ELR (cell line): ENCODE measurements at regions not wholly inside any gene's neighbourhood (a gene's known extent, or its start where the extent isn't known, plus 50 kb on each side); places are given as distances from the start of the nearest gene placed in this dataset.
"Not testable (repeated sequence)": the region's sequence is repeated elsewhere in the genome, so short reads cannot be mapped to it uniquely, and the experiment has no call there.

Source experiments
- DNase-seq: peaks from one replicate; pipeline ENCODE4 v3.0.0-alpha.2; 2015; ENCODE audit warnings: low read depth

DNA sequence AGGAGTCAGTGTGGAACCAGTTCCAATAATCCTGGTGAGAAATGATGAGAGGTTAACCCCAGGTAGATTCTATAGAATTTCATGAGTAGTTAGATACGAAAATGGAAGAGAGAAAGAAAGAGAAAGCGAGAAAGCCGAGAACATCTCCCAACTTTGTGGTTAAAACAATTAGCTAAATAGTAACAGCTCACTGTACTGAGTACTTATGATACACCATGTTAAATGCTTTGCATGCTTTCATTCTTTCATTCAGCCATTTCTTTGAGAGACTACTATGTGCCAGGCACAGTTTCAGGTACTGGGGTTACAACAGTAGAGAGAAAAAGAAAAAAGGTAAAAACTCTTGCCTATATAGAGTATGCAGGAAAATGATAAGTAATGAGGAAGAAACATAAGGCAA lies 109.7 kb upstream of the SYT6 start:
- no peak for DNase-seq

- no peak for DNase-seq
Measured at GRCh38 chr1:114262337-114262736, 108.7 kb upstream of the SYT6 start.

DNA sequence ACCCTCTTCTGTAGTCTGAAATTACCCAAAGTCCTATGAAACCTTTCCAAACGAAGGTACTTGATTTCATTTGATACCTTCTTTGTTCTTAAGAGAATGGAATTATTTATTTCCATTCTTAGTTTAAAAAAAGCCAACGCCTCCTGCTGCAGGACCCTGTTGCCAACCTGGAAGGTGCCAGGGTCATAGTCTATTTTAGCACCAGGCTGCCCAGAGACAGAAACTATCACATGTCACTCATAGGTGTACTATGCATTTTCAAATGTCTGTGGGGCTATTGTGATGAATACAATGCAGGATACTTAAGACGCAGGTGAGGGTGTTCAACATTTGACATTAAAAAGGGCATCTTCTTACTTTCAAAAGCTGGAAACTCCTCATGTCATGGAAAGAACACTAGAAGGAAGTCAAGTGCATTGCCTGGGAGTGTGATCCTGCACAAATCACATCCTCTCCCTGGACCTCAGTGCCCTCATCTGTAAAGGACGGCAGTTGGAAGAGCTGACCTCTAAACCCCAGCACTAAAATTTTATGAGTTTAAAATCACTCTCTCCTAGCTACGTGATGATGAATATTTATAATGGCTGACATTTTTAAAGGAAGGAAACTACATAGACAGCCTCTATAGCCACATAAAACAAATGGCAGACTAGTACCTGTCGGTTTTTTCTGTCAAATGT lies 107.3 kb upstream of the SYT6 start:
- DNase-seq: no peak

DNA sequence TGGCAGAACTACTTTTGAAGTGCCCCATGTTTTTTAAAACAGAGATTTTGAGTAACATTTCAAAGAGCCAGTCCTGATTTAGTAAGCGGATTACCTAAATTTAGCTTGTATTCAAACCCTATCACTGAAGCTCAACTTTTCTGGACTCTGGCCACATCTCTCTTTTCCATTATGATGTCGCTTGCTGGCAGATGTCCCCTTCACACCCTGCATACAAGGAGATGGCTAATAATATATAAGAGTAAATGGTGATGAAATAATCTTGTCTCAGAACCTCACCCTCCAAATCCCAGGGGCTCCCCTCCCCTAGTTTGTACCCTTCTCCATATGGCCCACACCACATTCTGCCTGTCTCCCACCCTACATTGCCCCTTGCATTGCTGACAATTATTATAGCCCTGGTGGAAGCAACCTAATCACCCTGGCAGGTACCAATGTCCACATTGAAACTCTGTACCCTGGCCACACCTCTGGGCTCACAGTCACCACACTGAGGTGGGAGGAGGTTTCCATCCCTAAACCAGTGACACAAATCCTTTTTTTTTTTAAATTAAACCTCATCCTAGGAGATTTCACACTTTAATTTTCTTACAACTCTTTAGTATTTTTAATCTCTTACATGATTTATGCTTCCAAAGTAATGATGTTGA lies 106.0 kb upstream of the SYT6 start:
- DNase-seq: no peak

GRCh38 chr1:114258633-114259032 lies 105.0 kb upstream of the SYT6 start:
- DNase-seq: no peak

DNA sequence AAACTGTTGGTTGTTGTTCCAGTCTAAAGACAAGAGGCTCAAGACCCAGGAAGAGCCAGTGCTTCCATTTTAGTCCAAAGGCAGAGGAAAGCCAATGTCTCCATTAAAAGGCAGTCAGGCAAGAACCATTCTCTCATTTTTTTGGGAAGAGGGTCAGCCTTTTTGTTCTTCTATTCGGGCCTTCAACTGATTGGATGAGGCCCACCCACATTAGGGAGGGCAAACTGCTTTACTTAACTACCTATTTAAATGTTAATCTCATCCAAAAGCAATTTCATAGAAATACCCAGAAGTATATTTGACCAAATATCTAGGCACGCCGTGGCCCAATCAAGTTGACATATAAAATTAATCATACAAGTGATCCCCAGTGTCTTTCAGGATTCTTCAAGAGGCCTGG lies 104.4 kb upstream of the SYT6 start:
- DNase-seq: no peak

- no peak for DNase-seq
Measured at GRCh38 chr1:114257554-114257953, 103.9 kb upstream of the SYT6 start.

DNA sequence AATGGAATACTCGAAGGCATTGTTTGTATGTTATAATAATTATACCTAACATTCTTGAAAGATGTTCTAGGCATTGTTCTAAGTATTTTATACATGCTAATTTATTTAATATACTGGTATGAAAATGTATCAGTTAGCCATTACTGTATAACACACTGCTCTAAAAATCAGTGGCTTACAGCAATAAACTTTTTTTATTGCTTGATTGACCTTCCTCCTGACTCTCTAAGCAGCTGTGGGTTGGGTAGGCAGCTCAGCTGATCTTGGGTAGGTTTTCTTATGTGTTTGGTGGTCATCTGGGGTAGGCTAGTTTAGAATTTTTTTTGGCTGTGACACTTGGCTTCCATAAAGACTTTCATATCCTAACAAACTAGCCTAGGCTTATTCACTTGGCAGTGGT lies 100.2 kb upstream of the SYT6 start:
- no peak for DNase-seq

- no peak for DNase-seq
Measured at GRCh38 chr1:114251573-114251939, 97.9 kb upstream of the SYT6 start.

DNA sequence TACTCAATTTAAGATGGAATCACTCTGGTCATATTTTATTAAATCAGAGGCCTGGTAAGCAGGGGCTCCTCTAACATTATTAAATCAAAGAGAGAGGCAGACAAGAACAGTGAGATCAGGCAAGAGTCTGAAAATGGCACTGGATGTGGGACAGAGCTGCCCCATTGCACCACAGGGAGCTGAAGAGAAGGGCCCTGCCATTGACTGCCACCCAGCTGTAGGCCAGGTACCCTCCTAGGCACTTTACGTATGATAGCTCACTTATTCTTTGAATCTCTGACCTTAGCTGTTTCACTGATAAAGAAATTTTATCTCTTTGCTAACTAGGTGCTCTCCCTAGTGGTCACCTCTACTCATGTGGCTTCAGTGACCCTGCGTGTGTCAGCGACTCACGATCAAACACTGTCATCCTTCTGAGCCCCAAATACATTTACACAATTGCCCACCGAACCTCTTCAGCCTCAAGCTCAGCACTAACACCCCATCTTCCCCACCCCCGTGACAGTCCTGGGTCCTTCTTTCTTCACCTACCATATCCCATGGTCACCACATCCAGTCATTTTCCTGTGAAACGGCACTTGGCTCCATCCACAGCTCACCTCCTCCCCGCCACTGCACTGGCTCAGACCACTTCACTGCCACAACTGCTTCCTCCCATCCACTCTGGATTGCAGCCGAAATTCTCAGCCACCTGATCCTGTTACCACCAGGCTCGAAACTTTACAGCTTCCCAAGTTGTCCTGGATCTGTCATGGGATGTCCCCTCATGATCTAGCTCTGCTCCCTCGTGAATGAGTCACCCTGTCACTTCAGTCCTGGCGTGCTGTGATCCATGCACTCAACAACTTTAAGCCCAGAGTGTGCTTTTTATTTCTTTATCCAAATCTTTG lies 97.3 kb upstream of the SYT6 start:
- DNase-seq: peak; percentile 1

DNA sequence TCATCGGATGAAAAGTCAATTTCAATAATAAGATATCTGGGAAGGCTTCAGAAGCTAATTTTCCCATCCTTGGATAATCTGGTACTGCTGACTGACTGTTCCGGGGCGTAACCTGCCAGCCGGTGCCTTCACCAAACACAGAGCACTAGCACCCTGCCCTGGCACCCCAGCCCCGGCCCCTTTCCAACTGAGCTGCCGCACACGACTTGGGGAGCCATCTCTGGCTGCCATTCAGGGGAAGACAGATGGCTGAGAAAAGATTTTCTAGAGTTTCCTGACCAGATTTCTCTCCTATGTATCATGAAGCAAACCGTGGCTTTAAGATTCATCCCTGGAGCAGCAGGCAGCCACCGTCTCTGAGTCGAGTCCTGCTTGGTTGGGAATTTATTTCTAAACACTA lies 96.0 kb upstream of the SYT6 start:
- DNase-seq: no peak

GRCh38 chr1:114248162-114248561 lies 94.5 kb upstream of the SYT6 start:
- no peak for DNase-seq

DNA sequence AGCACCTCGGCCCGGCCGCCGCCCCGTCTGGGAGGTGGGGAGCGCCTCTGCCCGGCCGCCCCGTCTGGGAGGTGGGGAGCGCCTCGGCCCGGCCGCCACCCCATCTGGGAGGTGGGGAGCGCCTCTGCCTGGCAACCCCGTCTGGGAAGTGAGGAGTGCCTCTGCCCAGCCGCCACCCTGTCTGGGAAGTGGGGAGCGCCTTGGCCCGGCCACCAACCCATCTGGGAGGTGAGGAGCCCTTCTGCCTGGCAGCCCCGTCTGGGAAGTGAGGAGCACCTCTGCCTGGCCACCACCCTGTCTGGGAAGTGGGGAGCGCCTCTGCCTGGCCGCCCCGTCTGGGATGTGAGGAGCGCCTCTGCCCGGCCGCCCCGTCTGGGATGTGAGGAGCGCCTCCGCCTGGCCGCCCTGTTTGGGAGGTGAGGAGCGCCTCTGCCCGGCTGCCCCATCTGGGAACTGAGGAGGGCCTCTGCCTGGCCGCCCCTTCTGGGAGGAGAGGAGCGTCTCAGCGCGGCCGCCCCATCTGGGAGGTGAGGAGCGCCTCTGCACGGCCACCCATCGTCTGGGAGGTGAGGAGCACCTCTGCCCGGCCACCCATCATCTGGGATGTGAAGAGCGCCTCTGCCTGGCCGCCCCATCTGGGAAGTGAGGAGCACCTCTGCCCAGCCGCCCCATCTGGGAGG lies 89.0 kb upstream of the SYT6 start:
- not testable (repeated sequence) for DNase-seq

- no peak for DNase-seq
Measured at GRCh38 chr1:114238053-114238452, 84.4 kb upstream of the SYT6 start.

DNA sequence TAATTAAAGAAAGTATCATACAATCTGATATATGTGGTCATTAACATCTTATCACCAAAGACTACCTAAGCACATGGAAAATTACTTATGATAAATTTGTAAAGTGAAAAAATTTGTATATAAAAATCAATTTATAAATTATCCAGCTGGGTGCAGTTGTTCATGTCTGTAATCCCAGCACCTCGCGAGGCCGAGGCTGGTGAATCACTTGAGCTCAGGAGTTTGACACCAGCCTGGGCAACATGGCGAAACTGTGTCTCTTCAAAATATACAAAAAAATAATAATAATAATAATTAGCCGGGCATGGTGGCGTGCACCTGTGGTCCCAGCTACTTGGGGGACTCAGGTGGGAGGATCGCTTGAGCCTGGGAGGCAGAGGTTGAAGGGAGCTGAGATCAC lies 82.8 kb upstream of the SYT6 start:
- DNase-seq: no peak

- no peak for DNase-seq
Measured at GRCh38 chr1:114235960-114236359, 82.3 kb upstream of the SYT6 start.

- no peak for DNase-seq
Measured at GRCh38 chr1:114235281-114235680, 81.6 kb upstream of the SYT6 start.

DNA sequence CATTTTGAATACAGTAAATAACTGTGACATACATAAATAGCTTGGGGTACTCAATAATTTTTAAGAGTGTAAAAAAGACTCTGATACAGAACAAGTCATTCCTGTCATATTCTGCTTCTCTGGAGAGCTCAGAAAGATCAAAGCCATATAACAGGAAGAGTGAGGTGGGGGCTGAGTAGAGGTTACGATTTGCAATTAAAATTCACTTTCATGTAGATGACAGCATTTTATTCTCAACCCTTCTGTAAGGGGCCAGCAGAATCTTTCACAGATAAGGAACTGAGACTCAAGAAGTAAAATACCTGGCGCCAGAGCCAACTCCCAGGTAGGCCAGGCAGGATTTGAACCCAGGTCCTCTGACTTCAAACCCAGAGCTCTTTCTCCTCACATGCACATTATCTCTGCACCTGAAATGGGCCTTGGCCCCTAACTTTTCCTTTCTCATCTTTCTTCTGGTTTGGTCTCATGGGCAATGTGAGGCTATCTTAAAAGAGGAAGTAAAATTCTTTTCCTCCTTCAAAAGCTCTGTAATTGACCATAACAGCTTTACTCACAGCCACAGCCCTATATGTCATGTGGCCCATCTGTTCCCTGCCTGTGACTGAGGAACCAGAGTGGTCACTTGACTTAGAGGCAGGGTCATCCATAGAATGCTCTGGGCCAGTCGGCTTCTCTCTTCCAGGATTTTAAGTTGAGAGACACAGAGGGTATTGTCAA lies 80.9 kb upstream of the SYT6 start:
- DNase-seq: no peak

GRCh38 chr1:114232691-114233090 lies 79.0 kb upstream of the SYT6 start:
- DNase-seq: no peak

- DNase-seq: no peak
Measured at GRCh38 chr1:114231301-114231700, 77.6 kb upstream of the SYT6 start.

GRCh38 chr1:114229368-114229767 lies 75.7 kb upstream of the SYT6 start:
- no peak for DNase-seq

DNA sequence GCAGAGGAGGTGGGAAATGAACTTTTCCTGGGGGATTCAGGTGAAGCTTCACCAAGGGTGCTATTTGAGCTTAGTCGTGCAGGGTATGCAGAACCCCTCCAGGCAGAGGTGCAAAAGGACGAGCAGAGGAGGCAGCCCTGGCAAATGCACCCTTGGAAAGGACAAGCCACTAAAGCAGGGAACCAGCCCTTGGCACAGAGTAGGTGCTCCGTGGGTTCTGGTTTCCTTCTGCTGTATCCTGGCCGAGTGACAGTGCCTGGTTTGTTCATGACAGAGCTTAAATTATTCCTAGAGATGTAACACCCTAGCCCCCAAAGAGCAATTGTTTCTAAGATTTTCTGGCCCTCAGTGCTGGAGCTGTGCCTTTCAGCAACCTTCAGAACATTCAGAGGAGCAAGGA lies 73.4 kb upstream of the SYT6 start:
- DNase-seq: no peak
